Left kidney (tissue), 1 donor: ENCODE measurements at regions not wholly inside any gene's neighbourhood (a gene's known extent, or its start where the extent isn't known, plus 50 kb on each side); places are given as distances from the start of the nearest gene placed in this dataset.

Source experiments
- DNase-seq: peaks from one replicate; pipeline ENCODE4 v3.0.0-alpha.2; 2013

- DNase-seq, result peak; percentile 22
Measured at GRCh38 chr2:54360055-54360792, 95.9 kb upstream of the SPTBN1 start.

GRCh38 chr2:54364409-54364808 lies 91.7 kb upstream of the SPTBN1 start:
- no peak for DNase-seq

- no peak for DNase-seq
Measured at GRCh38 chr2:54365661-54366060, 90.5 kb upstream of the SPTBN1 start.

GRCh38 chr2:54366487-54367280 lies 89.4 kb upstream of the SPTBN1 start:
- no peak for DNase-seq

GRCh38 chr2:54370405-54371104 lies 85.6 kb upstream of the SPTBN1 start:
- DNase-seq, result no peak

- DNase-seq, result no peak
Measured at GRCh38 chr2:54371460-54372065, 84.6 kb upstream of the SPTBN1 start.

GRCh38 chr2:54372361-54372760 lies 83.8 kb upstream of the SPTBN1 start:
- DNase-seq, result no peak

GRCh38 chr2:54373855-54374254 lies 82.3 kb upstream of the SPTBN1 start:
- DNase-seq, result no peak

- no peak for DNase-seq
Measured at GRCh38 chr2:54374591-54375364, 81.3 kb upstream of the SPTBN1 start.

- DNase-seq, result no peak
Measured at GRCh38 chr2:54377451-54377850, 78.7 kb upstream of the SPTBN1 start.

GRCh38 chr2:54377901-54378493 lies 78.1 kb upstream of the SPTBN1 start:
- no peak for DNase-seq

- DNase-seq, result no peak
Measured at GRCh38 chr2:54380670-54381069, 75.5 kb upstream of the SPTBN1 start.

GRCh38 chr2:54381293-54381692 lies 74.8 kb upstream of the SPTBN1 start:
- no peak for DNase-seq

GRCh38 chr2:54382601-54383000 lies 73.5 kb upstream of the SPTBN1 start:
- no peak for DNase-seq

- no peak for DNase-seq
Measured at GRCh38 chr2:54384301-54385203, 71.6 kb upstream of the SPTBN1 start.

GRCh38 chr2:54385271-54385670 lies 70.9 kb upstream of the SPTBN1 start:
- no peak for DNase-seq

- DNase-seq, result no peak
Measured at GRCh38 chr2:54386585-54386984, 69.5 kb upstream of the SPTBN1 start.

- no peak for DNase-seq
Measured at GRCh38 chr2:54387059-54387991, 68.8 kb upstream of the SPTBN1 start.

GRCh38 chr2:54388076-54388475 lies 68.1 kb upstream of the SPTBN1 start:
- DNase-seq, result no peak
